ACHN (cell line): ENCODE measurements at regions not wholly inside any gene's neighbourhood (a gene's known extent, or its start where the extent isn't known, plus 50 kb on each side); places are given as distances from the start of the nearest gene placed in this dataset.

Experiments used
- DNase-seq: peaks from one replicate; pipeline ENCODE4 v3.0.0-alpha.2; 2015
- in situ Hi-C: cut with HindIII; loops from 2 replicates; pipeline ENCODE4 v1.10.0; 2017; ENCODE audit warnings: low sequenced_read_pairs, low pct_ligation_motif_present, low pct_unique_long_range_greater_than_20kb

GRCh38 chr16:8519179-8519578 is 71.1 kb downstream of the TMEM114 start:
- no peak for DNase-seq
- in situ Hi-C loops = no loop called here

GRCh38 chr16:8517280-8517679 is 73.0 kb downstream of the TMEM114 start:
- in situ Hi-C loops = no loop called here

GRCh38 chr16:8516471-8516870 is 73.8 kb downstream of the TMEM114 start:
- in situ Hi-C loops = no loop called here
- no peak for DNase-seq

More at GRCh38 chr16:8517280-8517679, 73.0 kb downstream of the TMEM114 start:
- DNase-seq = no peak

- no peak for DNase-seq
- in situ Hi-C loops = no loop called here
These were observed 77.2 kb downstream of the TMEM114 start for GRCh38 chr16:8512941-8513624.

GRCh38 chr16:8511464-8511863 is 78.8 kb downstream of the TMEM114 start:
- in situ Hi-C loops = no loop called here
- DNase-seq = no peak

- no peak for DNase-seq
- in situ Hi-C loops = no loop called here
These were observed 80.2 kb downstream of the TMEM114 start for GRCh38 chr16:8510160-8510559.

- in situ Hi-C loops = no loop called here
- DNase-seq = no peak
These were observed 84.9 kb downstream of the TMEM114 start for GRCh38 chr16:8505327-8505991.

GRCh38 chr16:8502446-8502845 is 87.9 kb downstream of the TMEM114 start:
- in situ Hi-C loops = no loop called here
- DNase-seq = no peak

- DNase-seq = no peak
- in situ Hi-C loops = no loop called here
These were observed 90.0 kb downstream of the TMEM114 start for GRCh38 chr16:8500351-8500750.

- in situ Hi-C loops = no loop called here
- no peak for DNase-seq
These were observed 93.9 kb downstream of the TMEM114 start for GRCh38 chr16:8496364-8496763.

- in situ Hi-C loops = no loop called here
- DNase-seq = no peak
These were observed 96.3 kb downstream of the TMEM114 start for GRCh38 chr16:8493972-8494371.

- DNase-seq = no peak
- in situ Hi-C loops = no loop called here
These were observed 97.6 kb downstream of the TMEM114 start for GRCh38 chr16:8492690-8493089.

- DNase-seq = no peak
- in situ Hi-C loops = no loop called here
These were observed 100.7 kb downstream of the TMEM114 start for GRCh38 chr16:8489580-8489979.

GRCh38 chr16:8486985-8487384 is 103.3 kb downstream of the TMEM114 start:
- no peak for DNase-seq
- in situ Hi-C loops = no loop called here

GRCh38 chr16:8483396-8483795 is 106.9 kb downstream of the TMEM114 start:
- in situ Hi-C loops = no loop called here
- DNase-seq = no peak

- in situ Hi-C loops = no loop called here
- no peak for DNase-seq
These were observed 108.5 kb downstream of the TMEM114 start for GRCh38 chr16:8481810-8482209.

GRCh38 chr16:8476824-8477223 is 113.5 kb downstream of the TMEM114 start:
- in situ Hi-C loops = no loop called here
- no peak for DNase-seq

- in situ Hi-C loops = no loop called here
- no peak for DNase-seq
These were observed 115.7 kb downstream of the TMEM114 start for GRCh38 chr16:8474587-8474986.

GRCh38 chr16:8469102-8469778 is 121.1 kb downstream of the TMEM114 start:
- in situ Hi-C loops = no loop called here
- DNase-seq = no peak

GRCh38 chr16:8464979-8465378 is 125.3 kb downstream of the TMEM114 start:
- in situ Hi-C loops = no loop called here
- DNase-seq = no peak
